ENCODE measurements at regions not wholly inside any gene's neighbourhood (a gene's known extent, or its start where the extent isn't known, plus 50 kb on each side); places are given as distances from the start of the nearest gene placed in this dataset.

GRCh38 chr2:14363976-14364375, 268.5 kb upstream of the LRATD1 start:
- ATAC-seq, result no peak
- intact Hi-C loops (cut with DNase I), result no loop called here

DNA sequence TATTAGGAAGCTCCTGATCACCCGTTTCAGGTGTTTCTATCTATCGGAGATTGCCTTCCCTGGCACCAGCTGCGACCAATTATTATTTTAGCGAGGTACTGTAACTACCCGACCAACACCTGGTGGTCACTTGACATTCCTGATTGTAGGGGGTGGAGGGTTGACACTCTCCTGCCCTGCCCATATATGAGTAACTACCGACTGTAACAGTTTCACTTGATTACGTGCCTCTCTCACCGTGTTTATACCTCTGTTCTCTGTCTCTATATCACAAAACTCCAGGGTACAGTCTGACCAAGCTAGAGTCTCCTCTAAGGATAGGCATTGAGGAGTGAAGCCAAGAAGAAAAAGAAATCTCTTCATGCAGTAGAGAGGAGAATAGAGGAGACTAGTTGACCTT, 268.0 kb upstream of the LRATD1 start:
- H3K27ac ChIP-seq, result no peak overlapping the region
- H3K4me1 ChIP-seq, result no peaks in the 10 kb centered on the region
- no peaks in the 10 kb centered on the region for H3K36me3 ChIP-seq (replicated peaks in 1 of 2; ENCODE audit: insufficient read depth in 1 of 2, low read depth in 2 of 2)
- DNase-seq, result no peak
- ATAC-seq, result no peak
- H3K4me3 ChIP-seq, result no peak overlapping the region
- WGBS, 2 donors, result 81 to 85% methylated on average over 8 of the region's 8 CpGs
- intact Hi-C loops (cut with DNase I), result no loop called here
- H3K27me3 ChIP-seq, result no peaks in the 10 kb centered on the region
- TF ChIP-seq CTCF (IDR thresholded peaks at IDR 0.05) (no peak), POLR2A (IDR thresholded peaks at IDR 0.05) (no peak)
- no peaks in the 10 kb centered on the region for H3K9me3 ChIP-seq

More at GRCh38 chr2:14363976-14364375, 268.5 kb upstream of the LRATD1 start:
- Histone ChIP-seq H3K9me3 (no peaks in the 10 kb centered on the region), H3K4me3 (no peak overlapping the region), H3K27ac (no peak overlapping the region), H3K36me3 (replicated peaks in 1 of 2; ENCODE audit: insufficient read depth in 1 of 2, low read depth in 2 of 2) (no peaks in the 10 kb centered on the region), H3K27me3 (no peaks in the 10 kb centered on the region), H3K4me1 (no peaks in the 10 kb centered on the region)
- DNase-seq, result no peak
- TF ChIP-seq CTCF (IDR thresholded peaks at IDR 0.05) (no peak), POLR2A (IDR thresholded peaks at IDR 0.05) (no peak)
- WGBS, 2 donors, result 58% methylated on average over 3 of the region's 3 CpGs

- WGBS, 2 donors, result 30 to 36% methylated on average over 4 of the region's 4 CpGs
- Histone ChIP-seq H3K36me3 (replicated peaks in 1 of 2; ENCODE audit: insufficient read depth in 1 of 2, low read depth in 2 of 2) (no peaks in the 10 kb centered on the region), H3K9me3 (no peaks in the 10 kb centered on the region), H3K4me3 (no peak overlapping the region), H3K4me1 (no peaks in the 10 kb centered on the region), H3K27me3 (no peaks in the 10 kb centered on the region), H3K27ac (no peak overlapping the region)
- intact Hi-C loops (cut with DNase I), result no loop called here
- ATAC-seq (no peak), DNase-seq (no peak)
- TF ChIP-seq POLR2A (IDR thresholded peaks at IDR 0.05) (no peak), CTCF (IDR thresholded peaks at IDR 0.05) (no peak)
Measured at GRCh38 chr2:14385043-14385442, 247.5 kb upstream of the LRATD1 start.

- H3K27ac ChIP-seq, result no peak overlapping the region
- TF ChIP-seq CTCF (IDR thresholded peaks at IDR 0.05) (no peak), POLR2A (IDR thresholded peaks at IDR 0.05) (no peak)
- intact Hi-C loops (cut with DNase I), result no loop called here
- ATAC-seq, result no peak
- H3K4me3 ChIP-seq, result no peak overlapping the region
- no peaks in the 10 kb centered on the region for H3K9me3 ChIP-seq
- no peaks in the 10 kb centered on the region for H3K36me3 ChIP-seq (replicated peaks in 1 of 2; ENCODE audit: insufficient read depth in 1 of 2, low read depth in 2 of 2)
- no peaks in the 10 kb centered on the region for H3K27me3 ChIP-seq
- H3K4me1 ChIP-seq, result no peaks in the 10 kb centered on the region
- DNase-seq, result no peak
- WGBS, 2 donors, result 72 to 80% methylated on average over 4 of the region's 4 CpGs
Measured at GRCh38 chr2:14387332-14387731, 245.2 kb upstream of the LRATD1 start.

- no peak for ATAC-seq
- intact Hi-C loops (cut with DNase I), result no loop called here
- WGBS, 2 donors, result 83 to 93% methylated on average over 2 of the region's 2 CpGs
Measured at GRCh38 chr2:14388724-14389123, 243.8 kb upstream of the LRATD1 start.

More at GRCh38 chr2:14388724-14389123, 243.8 kb upstream of the LRATD1 start:
- no peak for DNase-seq
- Histone ChIP-seq H3K4me1 (no peaks in the 10 kb centered on the region), H3K9me3 (no peaks in the 10 kb centered on the region), H3K36me3 (replicated peaks in 1 of 2; ENCODE audit: insufficient read depth in 1 of 2, low read depth in 2 of 2) (no peaks in the 10 kb centered on the region), H3K27me3 (no peaks in the 10 kb centered on the region), H3K4me3 (no peak overlapping the region), H3K27ac (no peak overlapping the region)
- TF ChIP-seq CTCF (IDR thresholded peaks at IDR 0.05) (peak in 1 of 7 experiments; percentile 27), POLR2A (IDR thresholded peaks at IDR 0.05) (no peak)

Measured in body of pancreas (tissue), 4 donors.